ENCODE measurements at regions not wholly inside any gene's neighbourhood (a gene's known extent, or its start where the extent isn't known, plus 50 kb on each side); places are given as distances from the start of the nearest gene placed in this dataset.

DNA sequence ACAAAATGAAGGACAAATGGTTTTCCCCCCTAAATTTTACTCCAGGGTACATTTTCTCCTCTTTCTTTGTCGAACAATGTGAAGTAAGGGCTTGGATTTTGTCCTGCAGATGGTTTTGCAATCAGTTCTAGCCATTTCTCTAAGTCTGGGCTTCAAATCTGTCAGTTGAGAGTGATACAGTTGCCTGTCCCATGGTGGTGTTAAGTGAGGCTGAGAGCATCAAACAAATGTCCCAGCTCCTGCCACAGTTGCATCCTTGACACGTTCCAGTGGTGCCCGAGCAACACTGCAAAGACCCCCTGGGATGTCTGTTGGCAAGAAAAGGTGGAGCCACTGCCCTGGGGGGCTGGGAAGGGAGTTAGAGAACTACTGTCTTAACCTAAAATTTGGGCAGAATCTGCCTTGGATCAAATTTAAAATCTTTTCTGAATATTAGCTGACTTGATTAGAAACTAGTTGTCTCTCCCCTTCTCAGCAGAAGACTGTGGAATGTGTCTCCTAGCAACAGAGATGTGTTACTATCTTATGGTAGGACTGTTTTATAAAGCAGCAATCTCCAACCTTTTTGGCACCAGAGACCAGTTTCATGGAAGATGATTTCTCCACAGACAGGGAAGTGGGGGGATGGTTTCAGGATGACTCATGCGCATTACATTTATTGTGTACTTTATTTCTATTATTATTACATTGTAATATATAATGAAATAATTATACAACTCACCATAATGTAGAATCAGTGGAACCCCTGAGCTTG lies 102.0 kb upstream of the STEAP1B start:
- H3K27ac ChIP-seq, result no peak overlapping the region
- TF ChIP-seq CTCF (IDR thresholded peaks at IDR 0.05) (no peak), ZFX (IDR thresholded peaks at IDR 0.05; ENCODE audit: borderline replicate concordance) (no peak)

GRCh38 chr7:22601408-22601807 lies 101.4 kb upstream of the STEAP1B start:
- H3K27ac ChIP-seq, result no peak overlapping the region
- TF ChIP-seq ZFX (IDR thresholded peaks at IDR 0.05; ENCODE audit: borderline replicate concordance), result no peak
- TF ChIP-seq CTCF (IDR thresholded peaks at IDR 0.05), result no peak

GRCh38 chr7:22601003-22601402 lies 101.0 kb upstream of the STEAP1B start:
- no peak overlapping the region for H3K27ac ChIP-seq
- TF ChIP-seq ZFX (IDR thresholded peaks at IDR 0.05; ENCODE audit: borderline replicate concordance) (no peak), CTCF (IDR thresholded peaks at IDR 0.05) (no peak)

GRCh38 chr7:22598318-22598920 lies 98.4 kb upstream of the STEAP1B start:
- no peak for TF ChIP-seq CTCF (IDR thresholded peaks at IDR 0.05)
- TF ChIP-seq ZFX (IDR thresholded peaks at IDR 0.05; ENCODE audit: borderline replicate concordance), result no peak

DNA sequence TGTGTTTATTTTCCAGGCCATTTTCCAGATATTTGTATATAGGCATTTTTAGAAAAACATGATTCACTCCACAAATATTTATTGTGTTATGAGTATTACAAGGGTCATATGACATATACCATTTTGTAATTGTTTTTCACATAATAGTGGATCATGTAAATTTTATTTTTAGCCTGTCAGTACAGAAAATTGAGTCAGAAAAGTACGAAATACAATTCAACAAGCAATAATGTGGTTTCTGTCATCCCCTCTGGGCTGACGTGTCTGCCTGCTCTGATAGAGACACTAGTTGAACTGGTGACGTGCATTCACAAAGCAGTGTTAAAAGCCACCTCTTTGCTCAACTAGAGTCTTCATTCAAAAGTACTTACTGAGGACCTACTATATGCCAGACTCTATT lies 97.9 kb upstream of the STEAP1B start:
- TF ChIP-seq CTCF (IDR thresholded peaks at IDR 0.05) (no peak), ZFX (IDR thresholded peaks at IDR 0.05; ENCODE audit: borderline replicate concordance) (no peak)
- no peak overlapping the region for H3K27ac ChIP-seq

More at GRCh38 chr7:22598318-22598920, 98.4 kb upstream of the STEAP1B start:
- H3K27ac ChIP-seq, result no peak overlapping the region

- no peak for TF ChIP-seq CTCF (IDR thresholded peaks at IDR 0.05)
- H3K27ac ChIP-seq, result no peak overlapping the region
These were observed 96.9 kb upstream of the STEAP1B start for GRCh38 chr7:22596763-22597400.

DNA sequence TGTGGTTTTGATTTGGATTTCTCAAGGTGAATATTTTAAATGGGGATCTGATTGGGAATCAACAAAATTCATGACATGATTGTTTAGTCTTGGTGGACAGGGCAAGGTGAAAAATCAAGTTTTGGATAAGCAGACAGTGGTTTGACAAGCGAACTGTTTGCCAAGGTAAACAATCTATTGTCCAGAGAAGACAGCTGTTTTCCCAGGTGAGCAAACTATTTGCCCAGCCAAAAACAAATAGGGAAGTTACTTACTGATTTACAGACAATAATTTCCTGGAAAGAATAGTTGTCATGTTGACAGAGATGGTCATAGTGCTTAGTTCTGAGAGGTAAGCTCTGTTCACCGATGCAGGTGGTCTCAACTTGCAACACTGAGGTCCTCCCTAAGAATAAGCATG lies 94.0 kb upstream of the STEAP1B start:
- no peak for TF ChIP-seq CTCF (IDR thresholded peaks at IDR 0.05)
- TF ChIP-seq ZFX (IDR thresholded peaks at IDR 0.05; ENCODE audit: borderline replicate concordance), result no peak
- H3K27ac ChIP-seq, result no peak overlapping the region
